Astrocyte of the cerebellum (primary cell): ENCODE measurements at regions not wholly inside any gene's neighbourhood (a gene's known extent, or its start where the extent isn't known, plus 50 kb on each side); places are given as distances from the start of the nearest gene placed in this dataset.

Source experiments
- DNase-seq: peaks from one replicate; pipeline ENCODE4 v3.0.0-alpha.2; 2011; ENCODE audit warnings: low read depth
- H3K4me3 ChIP-seq: 2 replicates; pipeline ENCODE4 v1.5.1; 2011; ENCODE audit warnings: mild to moderate bottlenecking, low read depth, low read length, moderate library complexity
- CTCF ChIP-seq: IDR thresholded peaks from 2 replicates; pipeline ENCODE4 v1.5.1; 2012; ENCODE audit warnings: low read length, low read depth, moderate library complexity, mild to moderate bottlenecking; ENCODE audit errors: missing control alignments
- in situ Hi-C: cut with HindIII; loops from 2 replicates; pipeline ENCODE4 v1.10.0; 2017; ENCODE audit warnings: low sequenced_read_pairs

GRCh38 chr17:73938706-73939105 is 264.8 kb upstream of the RPL38 start:
- TF ChIP-seq CTCF, result no peak
- in situ Hi-C loops, result no loop called here

GRCh38 chr17:73939806-73940205 is 263.7 kb upstream of the RPL38 start:
- no peak for DNase-seq
- H3K4me3 ChIP-seq, result no peak overlapping the region
- in situ Hi-C loops, result no loop called here
- TF ChIP-seq CTCF, result no peak

More at GRCh38 chr17:73938706-73939105, 264.8 kb upstream of the RPL38 start:
- no peak for DNase-seq
- H3K4me3 ChIP-seq, result no peak overlapping the region

- no peak for DNase-seq
- H3K4me3 ChIP-seq, result no peak overlapping the region
- in situ Hi-C loops, result no loop called here
- TF ChIP-seq CTCF, result no peak
Observed at GRCh38 chr17:73940511-73940910, 263.0 kb upstream of the RPL38 start.

- H3K4me3 ChIP-seq, result no peak overlapping the region
- TF ChIP-seq CTCF, result no peak
- in situ Hi-C loops, result no loop called here
- DNase-seq, result no peak
Observed at GRCh38 chr17:73941919-73942530, 261.5 kb upstream of the RPL38 start.

- H3K4me3 ChIP-seq, result no peak overlapping the region
- in situ Hi-C loops, result no loop called here
- no peak for DNase-seq
- TF ChIP-seq CTCF, result no peak
Observed at GRCh38 chr17:73942703-73943415, 260.6 kb upstream of the RPL38 start.

- no peak for DNase-seq
- no peak overlapping the region for H3K4me3 ChIP-seq
- no peak for TF ChIP-seq CTCF
- in situ Hi-C loops, result no loop called here
Observed at GRCh38 chr17:73943416-73944110, 259.9 kb upstream of the RPL38 start.
